Umbilical cord (tissue), 1 donor: ENCODE measurements at regions not wholly inside any gene's neighbourhood (a gene's known extent, or its start where the extent isn't known, plus 50 kb on each side); places are given as distances from the start of the nearest gene placed in this dataset.
"Not testable (repeated sequence)": the region's sequence is repeated elsewhere in the genome, so short reads cannot be mapped to it uniquely, and the experiment has no call there.

Experiments used
- DNase-seq: peaks from one replicate; pipeline ENCODE4 v3.0.0-alpha.2; 2015; ENCODE audit warnings: low spot score

GRCh38 chr13:56653043-56653442 is 487.7 kb upstream of the PRR20A start:
- no peak for DNase-seq

GRCh38 chr13:56659041-56659471 is 481.7 kb upstream of the PRR20A start:
- no peak for DNase-seq

GRCh38 chr13:56670563-56670962 is 470.2 kb upstream of the PRR20A start:
- no peak for DNase-seq

GRCh38 chr13:56681404-56681803 is 459.3 kb upstream of the PRR20A start:
- no peak for DNase-seq

- DNase-seq, result no peak
Observed at GRCh38 chr13:56687131-56687530, 453.6 kb upstream of the PRR20A start.

- DNase-seq, result no peak
Observed at GRCh38 chr13:56697011-56697410, 443.7 kb upstream of the PRR20A start.

GRCh38 chr13:56700324-56700723 is 440.4 kb upstream of the PRR20A start:
- no peak for DNase-seq

- no peak for DNase-seq
Observed at GRCh38 chr13:56706485-56706884, 434.2 kb upstream of the PRR20A start.

- DNase-seq, result no peak
Observed at GRCh38 chr13:56713656-56714055, 427.1 kb upstream of the PRR20A start.

- no peak for DNase-seq
Observed at GRCh38 chr13:56718791-56719190, 421.9 kb upstream of the PRR20A start.

GRCh38 chr13:56720841-56721240 is 419.9 kb upstream of the PRR20A start:
- DNase-seq, result peak; percentile 19

GRCh38 chr13:56735537-56735942 is 405.2 kb upstream of the PRR20A start:
- no peak for DNase-seq

- no peak for DNase-seq
Observed at GRCh38 chr13:56736966-56737365, 403.8 kb upstream of the PRR20A start.

- no peak for DNase-seq
Observed at GRCh38 chr13:56752636-56753035, 388.1 kb upstream of the PRR20A start.

GRCh38 chr13:56755181-56755935 is 385.4 kb upstream of the PRR20A start:
- DNase-seq, result peak; percentile 20

GRCh38 chr13:56763333-56763732 is 377.4 kb upstream of the PRR20A start:
- not testable (repeated sequence) for DNase-seq

GRCh38 chr13:56773148-56773547 is 367.6 kb upstream of the PRR20A start:
- no peak for DNase-seq

GRCh38 chr13:56789527-56789926 is 351.2 kb upstream of the PRR20A start:
- DNase-seq, result no peak

- DNase-seq, result no peak
Observed at GRCh38 chr13:56837161-56837560, 303.6 kb upstream of the PRR20A start.

- no peak for DNase-seq
Observed at GRCh38 chr13:56850852-56851251, 289.9 kb upstream of the PRR20A start.

GRCh38 chr13:56861476-56861875 is 279.2 kb upstream of the PRR20A start:
- peak; percentile 19 for DNase-seq

- DNase-seq, result no peak
Observed at GRCh38 chr13:56864451-56864850, 276.3 kb upstream of the PRR20A start.

- no peak for DNase-seq
Observed at GRCh38 chr13:56865416-56865815, 275.3 kb upstream of the PRR20A start.

GRCh38 chr13:56869671-56870070 is 271.0 kb upstream of the PRR20A start:
- no peak for DNase-seq
